GM23338 (cell line): ENCODE measurements at regions not wholly inside any gene's neighbourhood (a gene's known extent, or its start where the extent isn't known, plus 50 kb on each side); places are given as distances from the start of the nearest gene placed in this dataset.

Source experiments
- CREB1 ChIP-seq: fragments of 250-450 bp; sonication (Bioruptor Pico); IDR thresholded peaks from 2 replicates; pipeline ENCODE4 v1.5.0; 2020; ENCODE audit warnings: low read depth, mild to moderate bottlenecking, moderate library complexity
- EZH2 ChIP-seq: fragments of 200-600 bp; sonication (generic); IDR thresholded peaks from one replicate; pipeline ENCODE4 v1.8.0; 2017; ENCODE audit warnings: antibody characterized with exemption, mild to moderate bottlenecking, low read depth; ENCODE audit not compliant: unreplicated experiment
- EZH2phosphoT487 ChIP-seq: fragments of 200-600 bp; sonication (generic); IDR thresholded peaks from one replicate; pipeline ENCODE4 v1.8.1; 2018; ENCODE audit warnings: antibody characterized with exemption; ENCODE audit not compliant: unreplicated experiment
- JUNB ChIP-seq: IDR thresholded peaks from one replicate; pipeline ENCODE4 v1.6.1; 2016; ENCODE audit warnings: antibody characterized with exemption; ENCODE audit not compliant: unreplicated experiment
- NANOG ChIP-seq: IDR thresholded peaks from 2 replicates; pipeline ENCODE4 v1.6.1; 2016; ENCODE audit warnings: antibody characterized with exemption, borderline replicate concordance
- POLR2AphosphoS5 ChIP-seq: IDR thresholded peaks from 2 replicates; pipeline ENCODE4 v1.6.1; 2016; ENCODE audit warnings: antibody characterized with exemption, low read depth
- ZNF114 ChIP-seq: fragments of 250-450 bp; sonication (Bioruptor Pico); IDR thresholded peaks from 2 replicates; pipeline ENCODE4 v1.5.0; 2020; ENCODE audit warnings: mild to moderate bottlenecking, moderate library complexity
- ZNF331 ChIP-seq: fragments of 250-450 bp; sonication (Bioruptor Pico); IDR thresholded peaks from 2 replicates; pipeline ENCODE4 v1.5.0; 2020; ENCODE audit warnings: low read depth, mild to moderate bottlenecking, moderate library complexity
- TF ChIP-seq, protein P1 (sequence below): IDR thresholded peaks from one replicate; pipeline ENCODE4 v1.6.1; 2018; ENCODE audit warnings: antibody characterized with exemption; ENCODE audit not compliant: unreplicated experiment
- TF ChIP-seq, protein P2 (sequence below), 2 experiments: fragments of 200-600 bp in 1 of 2; sonication (generic) in 1 of 2; conservative IDR thresholded peaks; 2 replicates each; pipeline versions ENCODE4 v1.5.1 to v1.6.1; 2016 to 2017; ENCODE audit warnings: antibody characterized with exemption in 2 of 2, low read depth in 2 of 2, mild to moderate bottlenecking in 2 of 2, moderate library complexity in 1 of 2

GRCh38 chr4:160038615-160039014 lies 935.7 kb downstream of the RAPGEF2 start:
- TF ChIP-seq POLR2AphosphoS5 = no peak
- TF ChIP-seq, protein P1, sequence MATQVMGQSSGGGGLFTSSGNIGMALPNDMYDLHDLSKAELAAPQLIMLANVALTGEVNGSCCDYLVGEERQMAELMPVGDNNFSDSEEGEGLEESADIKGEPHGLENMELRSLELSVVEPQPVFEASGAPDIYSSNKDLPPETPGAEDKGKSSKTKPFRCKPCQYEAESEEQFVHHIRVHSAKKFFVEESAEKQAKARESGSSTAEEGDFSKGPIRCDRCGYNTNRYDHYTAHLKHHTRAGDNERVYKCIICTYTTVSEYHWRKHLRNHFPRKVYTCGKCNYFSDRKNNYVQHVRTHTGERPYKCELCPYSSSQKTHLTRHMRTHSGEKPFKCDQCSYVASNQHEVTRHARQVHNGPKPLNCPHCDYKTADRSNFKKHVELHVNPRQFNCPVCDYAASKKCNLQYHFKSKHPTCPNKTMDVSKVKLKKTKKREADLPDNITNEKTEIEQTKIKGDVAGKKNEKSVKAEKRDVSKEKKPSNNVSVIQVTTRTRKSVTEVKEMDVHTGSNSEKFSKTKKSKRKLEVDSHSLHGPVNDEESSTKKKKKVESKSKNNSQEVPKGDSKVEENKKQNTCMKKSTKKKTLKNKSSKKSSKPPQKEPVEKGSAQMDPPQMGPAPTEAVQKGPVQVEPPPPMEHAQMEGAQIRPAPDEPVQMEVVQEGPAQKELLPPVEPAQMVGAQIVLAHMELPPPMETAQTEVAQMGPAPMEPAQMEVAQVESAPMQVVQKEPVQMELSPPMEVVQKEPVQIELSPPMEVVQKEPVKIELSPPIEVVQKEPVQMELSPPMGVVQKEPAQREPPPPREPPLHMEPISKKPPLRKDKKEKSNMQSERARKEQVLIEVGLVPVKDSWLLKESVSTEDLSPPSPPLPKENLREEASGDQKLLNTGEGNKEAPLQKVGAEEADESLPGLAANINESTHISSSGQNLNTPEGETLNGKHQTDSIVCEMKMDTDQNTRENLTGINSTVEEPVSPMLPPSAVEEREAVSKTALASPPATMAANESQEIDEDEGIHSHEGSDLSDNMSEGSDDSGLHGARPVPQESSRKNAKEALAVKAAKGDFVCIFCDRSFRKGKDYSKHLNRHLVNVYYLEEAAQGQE = no peak
- TF ChIP-seq, protein P2, sequence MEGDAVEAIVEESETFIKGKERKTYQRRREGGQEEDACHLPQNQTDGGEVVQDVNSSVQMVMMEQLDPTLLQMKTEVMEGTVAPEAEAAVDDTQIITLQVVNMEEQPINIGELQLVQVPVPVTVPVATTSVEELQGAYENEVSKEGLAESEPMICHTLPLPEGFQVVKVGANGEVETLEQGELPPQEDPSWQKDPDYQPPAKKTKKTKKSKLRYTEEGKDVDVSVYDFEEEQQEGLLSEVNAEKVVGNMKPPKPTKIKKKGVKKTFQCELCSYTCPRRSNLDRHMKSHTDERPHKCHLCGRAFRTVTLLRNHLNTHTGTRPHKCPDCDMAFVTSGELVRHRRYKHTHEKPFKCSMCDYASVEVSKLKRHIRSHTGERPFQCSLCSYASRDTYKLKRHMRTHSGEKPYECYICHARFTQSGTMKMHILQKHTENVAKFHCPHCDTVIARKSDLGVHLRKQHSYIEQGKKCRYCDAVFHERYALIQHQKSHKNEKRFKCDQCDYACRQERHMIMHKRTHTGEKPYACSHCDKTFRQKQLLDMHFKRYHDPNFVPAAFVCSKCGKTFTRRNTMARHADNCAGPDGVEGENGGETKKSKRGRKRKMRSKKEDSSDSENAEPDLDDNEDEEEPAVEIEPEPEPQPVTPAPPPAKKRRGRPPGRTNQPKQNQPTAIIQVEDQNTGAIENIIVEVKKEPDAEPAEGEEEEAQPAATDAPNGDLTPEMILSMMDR (conservative IDR thresholded peaks at IDR 0.05; ENCODE audit: low read depth in 2 of 2) = no peak
- no peak for TF ChIP-seq EZH2
- TF ChIP-seq CREB1 (CRISPR knock-in tag) = no peak
- no peak for TF ChIP-seq EZH2phosphoT487
- no peak for TF ChIP-seq JUNB
- no peak for TF ChIP-seq ZNF114 (CRISPR knock-in tag)
- no peak for TF ChIP-seq NANOG
- no peak for TF ChIP-seq ZNF331 (CRISPR knock-in tag)
